Effector memory CD4-positive, alpha-beta T cell (primary cell): ENCODE measurements at regions not wholly inside any gene's neighbourhood (a gene's known extent, or its start where the extent isn't known, plus 50 kb on each side); places are given as distances from the start of the nearest gene placed in this dataset.
"Not testable (repeated sequence)": the region's sequence is repeated elsewhere in the genome, so short reads cannot be mapped to it uniquely, and the experiment has no call there.

Experiments
- DNase-seq, 3 donors: peaks; one replicate each; pipeline ENCODE4 v3.0.0-alpha.2; 2020
- H3K27ac ChIP-seq: 2 replicates; pipeline ENCODE4 v1.7.0; 2013; ENCODE audit warnings: mild to moderate bottlenecking, low read length, moderate library complexity; ENCODE audit not compliant: insufficient read depth, poor library complexity, severe bottlenecking
- H3K27me3 ChIP-seq: replicated peaks from 2 replicates; pipeline ENCODE4 v1.7.0; 2013; ENCODE audit warnings: mild to moderate bottlenecking, low read length; ENCODE audit not compliant: insufficient read depth, control insufficient read depth, poor library complexity, severe bottlenecking
- H3K36me3 ChIP-seq: 2 replicates; pipeline ENCODE4 v1.7.0; 2013; ENCODE audit warnings: mild to moderate bottlenecking, low read length, moderate library complexity; ENCODE audit not compliant: control insufficient read depth, insufficient read depth
- H3K4me1 ChIP-seq: 2 replicates; pipeline ENCODE4 v1.7.0; 2013; ENCODE audit warnings: low read length, mild to moderate bottlenecking; ENCODE audit not compliant: control insufficient read depth, insufficient read depth, poor library complexity, severe bottlenecking
- H3K4me3 ChIP-seq: 2 replicates; pipeline ENCODE4 v1.7.0; 2013; ENCODE audit warnings: low read length, low read depth, mild to moderate bottlenecking; ENCODE audit not compliant: insufficient read depth, poor library complexity, severe bottlenecking
- H3K9me3 ChIP-seq: 2 replicates; pipeline ENCODE4 v1.7.0; 2013; ENCODE audit warnings: mild to moderate bottlenecking, low read length, moderate library complexity; ENCODE audit not compliant: control insufficient read depth

DNA sequence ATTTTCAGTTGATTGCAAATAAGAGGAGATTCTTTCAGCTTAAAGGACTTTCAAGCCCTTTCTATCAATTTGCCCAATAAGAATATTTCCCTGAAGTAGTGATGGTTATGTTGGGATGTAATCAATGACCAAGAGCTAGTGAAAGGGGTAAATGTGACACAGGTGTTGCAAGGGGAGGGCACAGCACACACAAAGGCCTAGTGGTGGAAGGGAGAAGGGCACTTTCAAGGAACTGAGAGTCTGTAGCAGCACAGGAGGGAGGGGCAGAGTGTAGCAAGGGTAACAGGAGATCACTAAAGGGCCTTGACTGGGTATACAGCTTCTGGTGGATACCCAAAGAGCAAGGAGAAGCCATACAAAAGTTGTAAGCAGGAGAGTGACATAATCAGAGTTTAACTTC is 217.8 kb upstream of the ARHGEF26 start:
- Histone ChIP-seq H3K36me3 (no peaks in the 10 kb centered on the region), H3K27me3 (no peaks in the 10 kb centered on the region), H3K4me1 (no peaks in the 10 kb centered on the region), H3K9me3 (no peaks in the 10 kb centered on the region), H3K4me3 (no peak overlapping the region), H3K27ac (no peak overlapping the region)
- no peak for DNase-seq

DNA sequence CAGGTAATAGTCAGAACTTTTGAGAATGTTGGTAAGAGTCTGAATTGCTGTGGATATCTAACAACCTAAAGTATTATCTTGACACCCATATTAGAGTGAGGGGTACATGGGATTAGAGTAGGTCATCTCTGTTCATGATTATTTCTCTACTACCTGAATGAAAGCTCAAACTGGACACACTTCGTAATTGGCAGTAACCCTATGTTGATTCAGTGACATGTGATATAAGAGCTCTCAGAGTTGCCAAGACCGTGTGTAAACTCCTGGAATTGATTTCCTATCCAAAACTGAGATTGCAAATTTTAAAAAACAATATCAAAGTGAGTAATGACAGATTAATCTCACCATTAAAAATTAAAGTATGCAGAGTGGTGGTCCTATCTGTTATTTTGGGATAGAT is 214.8 kb upstream of the ARHGEF26 start:
- no peaks in the 10 kb centered on the region for H3K36me3 ChIP-seq
- H3K9me3 ChIP-seq: no peaks in the 10 kb centered on the region
- no peaks in the 10 kb centered on the region for H3K27me3 ChIP-seq
- no peak for DNase-seq
- H3K4me1 ChIP-seq: no peaks in the 10 kb centered on the region
- no peak overlapping the region for H3K27ac ChIP-seq
- H3K4me3 ChIP-seq: no peak overlapping the region

DNA sequence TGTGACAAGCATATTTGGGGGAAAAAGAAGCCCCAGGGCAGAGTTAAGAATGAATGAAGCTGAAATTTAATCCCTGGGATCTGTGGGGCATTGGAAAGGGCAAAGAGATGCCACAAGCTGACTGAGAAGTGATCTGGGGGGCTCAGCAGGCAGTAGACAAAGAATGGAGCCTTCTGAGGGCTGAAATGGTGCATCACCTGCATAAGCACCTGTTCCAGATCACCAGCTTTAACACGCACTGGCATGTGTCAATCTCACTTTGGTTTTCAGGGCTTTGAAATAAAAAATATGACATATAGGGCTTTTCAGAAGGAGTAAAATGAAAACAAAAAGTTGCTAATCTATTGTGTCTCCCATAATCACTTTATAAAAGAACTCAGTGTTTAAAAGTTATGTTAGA is 210.8 kb upstream of the ARHGEF26 start:
- H3K4me1 ChIP-seq: no peaks in the 10 kb centered on the region
- no peak for DNase-seq
- H3K27ac ChIP-seq: no peak overlapping the region
- no peaks in the 10 kb centered on the region for H3K36me3 ChIP-seq
- no peaks in the 10 kb centered on the region for H3K27me3 ChIP-seq
- no peaks in the 10 kb centered on the region for H3K9me3 ChIP-seq
- H3K4me3 ChIP-seq: no peak overlapping the region

DNA sequence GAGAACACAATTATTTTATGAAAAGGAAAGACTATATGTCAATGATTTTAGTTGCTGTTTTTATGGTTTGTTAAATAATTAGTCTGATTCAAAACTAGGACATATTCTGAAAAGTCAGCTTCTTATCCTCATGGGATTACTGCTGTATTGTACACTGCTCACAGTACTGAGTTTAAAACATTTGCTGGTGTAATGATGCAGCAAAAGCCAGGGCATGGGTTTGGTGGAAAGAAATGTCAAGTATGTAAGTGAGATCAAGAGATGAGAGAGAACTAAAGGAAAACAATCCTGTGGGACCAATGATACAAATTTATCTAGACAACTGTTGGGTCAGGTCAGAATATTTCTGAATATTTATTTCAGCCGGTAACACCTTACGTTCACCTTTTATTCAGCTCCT is 210.1 kb upstream of the ARHGEF26 start:
- H3K4me1 ChIP-seq: no peaks in the 10 kb centered on the region
- H3K4me3 ChIP-seq: no peak overlapping the region
- no peaks in the 10 kb centered on the region for H3K9me3 ChIP-seq
- no peaks in the 10 kb centered on the region for H3K27me3 ChIP-seq
- no peak for DNase-seq
- H3K36me3 ChIP-seq: no peaks in the 10 kb centered on the region
- H3K27ac ChIP-seq: no peak overlapping the region

DNA sequence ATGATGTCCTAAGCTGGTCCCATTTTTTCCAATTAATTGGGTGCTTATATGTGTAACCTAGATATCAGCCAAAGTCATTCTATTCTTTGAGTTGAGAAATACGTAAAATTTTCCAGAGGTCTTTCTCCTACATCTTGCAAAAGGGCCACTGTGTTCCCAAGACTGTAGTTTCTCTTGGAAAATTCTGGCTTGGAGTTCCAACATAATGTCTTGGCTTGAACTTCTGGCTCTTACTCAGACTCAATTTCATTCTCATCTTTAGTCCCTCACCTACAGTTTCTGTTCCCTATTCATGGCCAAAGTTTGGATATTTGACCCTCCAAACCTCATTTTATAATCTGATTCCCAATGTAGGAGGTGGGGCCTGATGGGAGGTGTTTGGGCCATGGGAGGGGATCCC is 201.4 kb upstream of the ARHGEF26 start:
- H3K9me3 ChIP-seq: no peaks in the 10 kb centered on the region
- H3K27ac ChIP-seq: no peak overlapping the region
- H3K4me3 ChIP-seq: no peak overlapping the region
- DNase-seq: no peak
- H3K4me1 ChIP-seq: no peaks in the 10 kb centered on the region
- no peaks in the 10 kb centered on the region for H3K36me3 ChIP-seq
- peaks cover 3% of the 10 kb centered on the region for H3K27me3 ChIP-seq

DNA sequence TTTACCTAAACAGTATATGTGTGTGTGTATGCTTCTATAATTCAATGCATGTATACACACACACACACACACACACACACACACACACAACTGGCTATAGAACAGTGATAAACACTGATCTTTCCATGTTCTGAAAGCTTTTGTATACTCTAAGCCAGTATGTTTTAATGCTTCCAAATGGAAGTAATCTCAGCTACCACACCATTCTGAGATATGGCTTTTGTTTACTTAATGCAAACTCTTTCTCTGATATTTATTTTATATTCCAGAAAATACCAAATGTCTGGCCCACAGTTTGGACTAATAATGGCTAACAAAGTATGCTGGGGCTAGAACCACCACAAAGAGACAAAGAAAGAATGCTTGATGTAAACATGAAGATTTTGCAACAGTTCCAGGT is 199.4 kb upstream of the ARHGEF26 start:
- H3K4me3 ChIP-seq: no peak overlapping the region
- no peaks in the 10 kb centered on the region for H3K9me3 ChIP-seq
- no peak for DNase-seq
- H3K36me3 ChIP-seq: no peaks in the 10 kb centered on the region
- H3K27ac ChIP-seq: no peak overlapping the region
- no peaks in the 10 kb centered on the region for H3K4me1 ChIP-seq
- H3K27me3 ChIP-seq: peaks cover 3% of the 10 kb centered on the region

DNA sequence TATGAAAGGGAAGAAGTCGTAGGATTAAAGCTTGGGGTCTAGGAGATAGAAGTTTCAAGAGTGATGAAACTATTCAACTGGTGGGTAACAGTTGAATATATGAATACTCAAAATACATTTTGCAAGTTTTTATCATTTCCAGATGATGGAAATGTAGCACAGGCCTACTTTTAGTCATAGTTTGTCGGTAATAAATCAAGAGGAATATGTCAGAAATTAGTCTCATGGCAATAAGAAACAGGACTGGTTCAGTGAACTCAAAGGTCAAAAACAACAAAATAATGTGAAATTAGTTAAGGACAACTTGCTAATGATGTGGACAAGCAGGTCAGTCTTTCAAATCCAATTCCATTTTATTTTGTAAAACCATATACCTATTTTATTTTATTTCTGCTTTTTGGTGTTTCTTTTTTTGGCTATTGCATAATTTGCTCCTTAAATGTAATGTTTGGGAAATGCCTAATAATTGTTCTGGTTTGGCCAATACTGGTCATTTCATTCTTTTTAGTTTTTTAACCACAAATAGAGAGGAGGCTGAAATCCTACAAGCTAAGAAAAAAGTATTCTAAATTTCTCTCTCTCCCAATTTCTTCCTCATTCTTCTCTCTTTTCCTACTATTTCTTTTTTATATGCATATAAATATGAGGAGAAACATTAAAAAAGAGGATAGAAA is 195.2 kb upstream of the ARHGEF26 start:
- DNase-seq: no peak

DNA sequence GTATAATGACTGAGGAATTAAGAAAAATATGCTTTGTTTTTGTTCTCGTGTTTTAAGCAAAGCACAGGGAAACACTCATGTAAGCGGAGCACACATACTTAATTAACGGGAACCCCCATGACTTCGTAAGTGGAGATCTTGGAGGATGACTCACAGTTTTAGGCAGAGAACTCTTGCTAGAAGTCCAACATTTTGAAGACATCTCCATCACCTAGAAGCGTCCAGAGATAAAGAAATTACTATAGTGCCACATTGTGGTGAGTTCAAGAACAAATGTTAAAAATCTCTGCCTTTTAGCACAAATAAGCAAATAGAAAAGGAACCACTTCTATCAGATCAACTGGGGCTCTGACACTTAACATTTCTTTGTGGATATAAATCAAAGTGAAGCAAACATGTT is 194.1 kb upstream of the ARHGEF26 start:
- DNase-seq: no peak

More for the DNA sequence above, 195.2 kb upstream of the ARHGEF26 start:
- H3K4me1 ChIP-seq: no peaks in the 10 kb centered on the region
- H3K36me3 ChIP-seq: no peaks in the 10 kb centered on the region
- H3K4me3 ChIP-seq: no peak overlapping the region
- no peaks in the 10 kb centered on the region for H3K27me3 ChIP-seq
- H3K9me3 ChIP-seq: no peaks in the 10 kb centered on the region
- no peak overlapping the region for H3K27ac ChIP-seq

DNA sequence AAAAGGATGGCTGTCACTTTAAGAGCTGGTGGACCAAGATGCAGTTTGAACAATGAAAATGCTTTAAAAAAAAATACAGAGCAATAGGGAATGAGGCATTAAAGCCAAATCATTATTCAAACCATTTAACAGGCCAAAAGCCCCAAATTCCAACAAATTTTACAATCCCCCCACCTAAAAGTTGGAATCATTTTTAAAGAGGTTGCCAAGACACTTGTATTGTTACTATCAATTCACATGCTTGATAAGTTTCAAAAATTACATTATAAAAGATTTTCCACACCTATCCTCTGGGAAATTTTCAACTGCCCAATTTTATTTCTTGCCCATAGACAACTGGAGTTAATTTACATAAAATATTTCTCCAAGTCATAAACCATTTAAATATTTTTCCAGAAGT is 192.3 kb upstream of the ARHGEF26 start:
- H3K27me3 ChIP-seq: no peaks in the 10 kb centered on the region
- no peaks in the 10 kb centered on the region for H3K36me3 ChIP-seq
- H3K4me1 ChIP-seq: no peaks in the 10 kb centered on the region
- DNase-seq: no peak
- H3K27ac ChIP-seq: no peak overlapping the region
- no peaks in the 10 kb centered on the region for H3K9me3 ChIP-seq
- H3K4me3 ChIP-seq: no peak overlapping the region

More for the DNA sequence above, 194.1 kb upstream of the ARHGEF26 start:
- H3K4me3 ChIP-seq: no peak overlapping the region
- H3K27me3 ChIP-seq: no peaks in the 10 kb centered on the region
- H3K27ac ChIP-seq: no peak overlapping the region
- no peaks in the 10 kb centered on the region for H3K9me3 ChIP-seq
- H3K36me3 ChIP-seq: no peaks in the 10 kb centered on the region
- no peaks in the 10 kb centered on the region for H3K4me1 ChIP-seq

DNA sequence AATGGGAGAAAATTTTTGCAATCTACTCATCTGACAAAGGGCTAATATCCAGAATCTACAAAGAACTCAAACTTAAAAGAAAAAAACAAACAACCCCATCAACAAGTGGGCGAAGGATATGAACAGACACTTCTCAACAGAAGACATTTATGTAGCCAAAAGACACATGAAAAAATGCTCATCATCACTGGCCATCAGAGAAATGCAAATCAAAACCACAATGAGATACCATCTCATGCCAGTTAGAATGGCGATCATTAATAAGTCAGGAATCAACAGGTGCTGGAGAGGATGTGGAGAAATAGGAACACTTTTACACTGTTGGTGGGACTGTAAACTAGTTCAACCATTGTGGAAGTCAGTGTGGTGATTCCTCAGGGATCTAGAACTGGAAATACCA is 187.7 kb upstream of the ARHGEF26 start:
- H3K4me3 ChIP-seq, H3K27ac ChIP-seq, H3K27me3 ChIP-seq, DNase-seq, H3K9me3 ChIP-seq, H3K36me3 ChIP-seq, H3K4me1 ChIP-seq: not testable (repeated sequence)
